Tibial nerve (tissue), 4 donors: ENCODE measurements at regions not wholly inside any gene's neighbourhood (a gene's known extent, or its start where the extent isn't known, plus 50 kb on each side); places are given as distances from the start of the nearest gene placed in this dataset.

Source experiments
- DNase-seq, 2 donors: peaks; one replicate each; pipeline ENCODE4 v3.0.0-alpha.2; 2019; ENCODE audit warnings: low spot score in 2 of 2
- H3K27ac ChIP-seq, 4 donors: fragments of 200-600 bp; sonication (generic) in 3 of 4; one replicate each; pipeline ENCODE4 v1.5.1; 2017 to 2019; ENCODE audit warnings: mild to moderate bottlenecking in 1 of 4
- H3K27me3 ChIP-seq, 2 donors: fragments of 200-600 bp; sonication (generic) in 1 of 2; one replicate each; pipeline versions ENCODE4 v1.5.1 to v1.6.0; 2017 to 2019
- H3K36me3 ChIP-seq, 3 donors: fragments of 200-600 bp; sonication (generic); one replicate each; pipeline ENCODE4 v1.5.1; 2018 to 2019
- H3K4me1 ChIP-seq, 4 donors: fragments of 200-600 bp; sonication (generic) in 3 of 4; one replicate each; pipeline ENCODE4 v1.5.1; 2017 to 2019
- H3K4me3 ChIP-seq, 4 donors: fragments of 200-600 bp; sonication (generic) in 3 of 4; one replicate each; pipeline ENCODE4 v1.5.1; 2017 to 2019; ENCODE audit warnings: mild to moderate bottlenecking in 1 of 4, moderate library complexity in 1 of 4
- H3K9me3 ChIP-seq, 4 donors: fragments of 200-600 bp; sonication (generic) in 3 of 4; one replicate each; pipeline ENCODE4 v1.5.1; 2017 to 2019
- EP300 ChIP-seq, 2 donors: sonication (generic); formaldehyde crosslinking; IDR thresholded peaks; one replicate each; pipeline ENCODE4 v1.6.1; 2017; ENCODE audit warnings: antibody characterized with exemption in 2 of 2, mild to moderate bottlenecking in 1 of 2
- POLR2A ChIP-seq, 2 donors: fragments of 450-650 bp; IDR thresholded peaks; one replicate each; pipeline ENCODE4 v1.6.1; 2017; ENCODE audit warnings: antibody characterized with exemption in 2 of 2, mild to moderate bottlenecking in 2 of 2, moderate library complexity in 2 of 2
- whole genome bisulfite sequencing, 2 donors: methylation state at CpG; one replicate each; pipeline ENCODE4 v1.1.5; 2018; 5-methylcytosine and 5-hydroxymethylcytosine counted together
- TF ChIP-seq, protein P1 (sequence below), 5 experiments: fragments of 200-600 bp in 3 of 5; fragments of 450-650 bp in 2 of 5; sonication (generic) in 3 of 5; IDR thresholded peaks; one replicate each; pipeline ENCODE4 v1.5.1; 2016 to 2019; ENCODE audit warnings: antibody characterized with exemption in 5 of 5, mild to moderate bottlenecking in 3 of 5, moderate library complexity in 2 of 5

DNA sequence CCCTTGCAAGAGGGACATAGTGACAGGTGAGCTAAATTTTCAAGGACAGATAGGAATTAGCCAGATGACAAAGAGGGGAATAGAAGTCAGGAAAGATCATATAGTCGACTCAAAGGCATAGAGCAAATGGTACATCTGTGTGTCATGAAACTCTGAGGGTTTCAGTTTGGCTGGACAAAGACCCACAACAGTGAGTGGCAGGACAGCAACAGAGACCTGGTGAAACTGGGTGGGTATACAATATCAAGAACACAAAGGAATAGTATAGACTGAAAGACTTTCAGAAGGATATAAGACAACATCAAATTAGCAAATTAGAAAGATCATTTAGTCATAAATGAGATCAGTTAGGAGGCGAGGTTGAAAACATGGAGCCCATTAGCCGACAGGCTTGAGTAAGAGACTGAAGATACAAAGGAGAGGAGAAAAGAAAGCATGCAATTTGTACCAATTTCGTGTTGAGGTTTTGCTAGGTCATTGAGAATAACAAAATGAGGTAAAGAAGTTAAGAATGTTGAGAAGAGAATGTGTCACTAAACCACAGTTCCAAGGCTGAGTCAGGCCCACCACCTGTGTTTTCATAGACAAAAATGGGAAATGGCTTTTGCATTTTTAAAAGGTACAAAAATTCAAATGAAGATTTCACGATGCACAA lies 213.8 kb downstream of the HHIPL2 start:
- Histone ChIP-seq H3K27ac (no peak overlapping the region), H3K36me3 (no peaks in the 10 kb centered on the region), H3K9me3 (no peaks in the 10 kb centered on the region), H3K4me3 (no peak overlapping the region), H3K4me1 (no peaks in the 10 kb centered on the region), H3K27me3 (no peaks in the 10 kb centered on the region)
- WGBS, 2 donors: 84 to 89% methylated on average over 5 of the region's 5 CpGs
- TF ChIP-seq, protein P1, sequence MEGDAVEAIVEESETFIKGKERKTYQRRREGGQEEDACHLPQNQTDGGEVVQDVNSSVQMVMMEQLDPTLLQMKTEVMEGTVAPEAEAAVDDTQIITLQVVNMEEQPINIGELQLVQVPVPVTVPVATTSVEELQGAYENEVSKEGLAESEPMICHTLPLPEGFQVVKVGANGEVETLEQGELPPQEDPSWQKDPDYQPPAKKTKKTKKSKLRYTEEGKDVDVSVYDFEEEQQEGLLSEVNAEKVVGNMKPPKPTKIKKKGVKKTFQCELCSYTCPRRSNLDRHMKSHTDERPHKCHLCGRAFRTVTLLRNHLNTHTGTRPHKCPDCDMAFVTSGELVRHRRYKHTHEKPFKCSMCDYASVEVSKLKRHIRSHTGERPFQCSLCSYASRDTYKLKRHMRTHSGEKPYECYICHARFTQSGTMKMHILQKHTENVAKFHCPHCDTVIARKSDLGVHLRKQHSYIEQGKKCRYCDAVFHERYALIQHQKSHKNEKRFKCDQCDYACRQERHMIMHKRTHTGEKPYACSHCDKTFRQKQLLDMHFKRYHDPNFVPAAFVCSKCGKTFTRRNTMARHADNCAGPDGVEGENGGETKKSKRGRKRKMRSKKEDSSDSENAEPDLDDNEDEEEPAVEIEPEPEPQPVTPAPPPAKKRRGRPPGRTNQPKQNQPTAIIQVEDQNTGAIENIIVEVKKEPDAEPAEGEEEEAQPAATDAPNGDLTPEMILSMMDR (IDR thresholded peaks at IDR 0.05): no peak
- DNase-seq: no peak

DNA sequence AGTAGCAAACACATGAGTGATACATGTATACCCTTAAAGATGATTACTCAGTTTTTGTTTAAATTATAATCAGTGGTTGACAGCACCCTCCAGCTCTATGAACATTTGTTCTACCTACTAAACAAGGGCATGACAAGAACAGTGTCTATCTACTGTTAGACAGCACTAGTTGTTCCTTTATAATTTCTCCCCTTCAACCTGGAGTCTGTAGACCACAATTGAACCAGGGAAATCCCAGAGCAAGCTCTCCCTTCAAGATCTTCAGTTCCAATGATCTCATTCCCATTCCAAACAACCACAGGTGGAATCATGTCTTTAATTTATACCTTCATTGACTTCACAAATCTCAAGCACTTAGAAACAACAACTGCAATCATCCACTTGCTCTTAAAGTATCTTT lies 216.1 kb downstream of the HHIPL2 start:
- Histone ChIP-seq H3K4me3 (no peak overlapping the region), H3K4me1 (no peaks in the 10 kb centered on the region), H3K36me3 (no peaks in the 10 kb centered on the region), H3K27ac (no peak overlapping the region), H3K27me3 (no peaks in the 10 kb centered on the region), H3K9me3 (no peaks in the 10 kb centered on the region)
- TF ChIP-seq POLR2A (IDR thresholded peaks at IDR 0.05) (no peak), EP300 (IDR thresholded peaks at IDR 0.05) (no peak)
- TF ChIP-seq, protein P1 (IDR thresholded peaks at IDR 0.05): no peak
- DNase-seq: no peak

DNA sequence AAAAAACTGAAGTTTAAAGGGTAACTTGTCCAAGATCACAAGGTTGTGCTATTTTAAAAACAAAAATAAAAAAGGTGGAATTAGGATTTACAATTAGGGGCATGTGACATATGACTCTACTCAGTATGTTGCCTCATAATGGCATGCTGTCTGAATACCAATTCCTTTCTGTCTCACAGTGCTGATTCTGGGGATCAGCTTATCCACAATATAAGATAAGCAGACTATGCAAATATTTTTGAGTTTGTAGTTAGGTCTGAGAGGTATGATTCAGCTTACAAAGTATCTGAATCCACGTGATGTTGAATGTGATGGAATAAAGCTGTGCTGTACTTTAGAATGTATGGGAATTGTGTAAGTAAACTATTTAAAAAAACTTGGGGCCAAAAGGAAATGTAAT lies 216.6 kb downstream of the HHIPL2 start:
- 68 to 73% methylated on average over 1 of the region's 1 CpG for WGBS, 2 donors

DNA sequence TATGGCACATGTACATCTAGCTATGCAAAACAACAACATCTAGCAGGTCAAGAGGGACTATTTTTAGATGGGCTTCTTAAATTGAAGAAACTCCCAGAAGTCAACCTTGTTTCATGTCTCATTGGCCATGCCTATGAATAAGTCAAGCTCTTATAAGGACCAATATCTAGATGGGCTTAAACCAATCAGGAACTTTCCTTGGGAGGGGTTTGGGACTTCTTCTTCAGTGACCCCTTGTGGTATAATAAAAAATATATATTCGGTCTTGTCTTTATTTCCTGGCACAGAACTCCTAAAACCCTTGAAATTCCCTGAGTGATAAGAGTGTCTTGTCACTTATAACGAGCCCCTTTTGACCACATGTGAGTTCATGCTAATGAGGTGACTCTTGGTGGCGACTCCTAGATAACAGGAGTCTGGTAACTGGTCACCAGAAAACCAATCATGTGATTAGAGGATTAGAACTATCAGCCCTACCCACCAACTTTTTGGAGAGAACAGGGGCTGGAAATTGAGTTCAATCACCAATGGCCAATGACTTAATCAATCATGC lies 218.3 kb downstream of the HHIPL2 start:
- DNase-seq: no peak
- WGBS, 2 donors: 89% methylated on average over 3 of the region's 3 CpGs
- no peak overlapping the region for H3K4me3 ChIP-seq
- no peak overlapping the region for H3K27ac ChIP-seq
- no peak for TF ChIP-seq EP300 (IDR thresholded peaks at IDR 0.05)
- TF ChIP-seq, protein P1 (IDR thresholded peaks at IDR 0.05): no peak
- TF ChIP-seq POLR2A (IDR thresholded peaks at IDR 0.05): no peak
- H3K9me3 ChIP-seq: no peaks in the 10 kb centered on the region
- no peaks in the 10 kb centered on the region for H3K27me3 ChIP-seq
- no peaks in the 10 kb centered on the region for H3K4me1 ChIP-seq
- no peaks in the 10 kb centered on the region for H3K36me3 ChIP-seq

More for the DNA sequence above, 216.6 kb downstream of the HHIPL2 start:
- Histone ChIP-seq H3K27ac (no peak overlapping the region), H3K36me3 (no peaks in the 10 kb centered on the region), H3K27me3 (no peaks in the 10 kb centered on the region), H3K4me1 (no peaks in the 10 kb centered on the region), H3K4me3 (no peak overlapping the region), H3K9me3 (no peaks in the 10 kb centered on the region)
- DNase-seq: no peak
- TF ChIP-seq, protein P1 (IDR thresholded peaks at IDR 0.05): no peak
- TF ChIP-seq EP300 (IDR thresholded peaks at IDR 0.05) (no peak), POLR2A (IDR thresholded peaks at IDR 0.05) (no peak)

DNA sequence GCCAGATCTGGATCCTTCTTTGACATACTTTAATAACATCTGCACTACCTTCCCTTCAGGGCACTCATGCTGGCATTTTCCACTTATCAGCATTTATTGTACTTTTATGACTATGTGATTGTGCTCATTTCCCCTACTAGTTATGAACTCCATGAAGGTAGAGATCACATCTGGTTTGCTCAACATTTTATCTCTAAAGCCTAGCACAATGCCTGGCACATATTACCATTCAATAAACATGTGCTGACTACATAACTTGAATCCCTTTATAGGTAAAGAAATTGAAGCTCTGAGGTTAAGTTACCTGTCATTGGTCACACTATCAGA lies 221.2 kb downstream of the HHIPL2 start:
- no peak for TF ChIP-seq EP300 (IDR thresholded peaks at IDR 0.05)
- TF ChIP-seq POLR2A (IDR thresholded peaks at IDR 0.05): no peak
- TF ChIP-seq, protein P1 (IDR thresholded peaks at IDR 0.05): no peak
- no peaks in the 10 kb centered on the region for H3K27me3 ChIP-seq
- no peaks in the 10 kb centered on the region for H3K9me3 ChIP-seq

More for the DNA sequence above, 221.2 kb downstream of the HHIPL2 start:
- no peak for DNase-seq
- Histone ChIP-seq H3K4me1 (no peaks in the 10 kb centered on the region), H3K4me3 (no peak overlapping the region), H3K36me3 (no peaks in the 10 kb centered on the region), H3K27ac (no peak overlapping the region)
